ENCODE measurements at regions not wholly inside any gene's neighbourhood (a gene's known extent, or its start where the extent isn't known, plus 50 kb on each side); places are given as distances from the start of the nearest gene placed in this dataset.

GRCh38 chr9:15032860-15033259 lies 122.6 kb upstream of the FREM1 start:
- TF ChIP-seq GATA3 (IDR thresholded peaks at IDR 0.05; ENCODE audit: low read depth, low read length), result no peak
- no peak for TF ChIP-seq GATA2 (IDR thresholded peaks at IDR 0.05; ENCODE audit: low read depth, low read length)
